Ascending aorta (tissue), 2 donors: ENCODE measurements at regions not wholly inside any gene's neighbourhood (a gene's known extent, or its start where the extent isn't known, plus 50 kb on each side); places are given as distances from the start of the nearest gene placed in this dataset.

Experiments used
- DNase-seq, 2 donors: peaks; one replicate each; pipeline ENCODE4 v3.0.0-alpha.2; 2019; ENCODE audit warnings: low spot score in 2 of 2
- H3K27ac ChIP-seq, 2 donors: fragments of 200-600 bp; sonication (generic); one replicate each; pipeline ENCODE4 v1.5.1; 2016 to 2017; ENCODE audit warnings: mild to moderate bottlenecking in 1 of 2
- H3K27me3 ChIP-seq: fragments of 200-600 bp; sonication (generic); one replicate; pipeline ENCODE4 v1.5.1; 2017
- H3K36me3 ChIP-seq, 2 donors: fragments of 200-600 bp; sonication (generic); one replicate each; pipeline ENCODE4 v1.5.1; 2016
- H3K4me1 ChIP-seq, 2 donors: fragments of 200-600 bp; sonication (generic); one replicate each; pipeline ENCODE4 v1.5.1; 2016 to 2017; ENCODE audit warnings: mild to moderate bottlenecking in 1 of 2
- H3K4me3 ChIP-seq, 2 donors: fragments of 200-600 bp; sonication (generic); one replicate each; pipeline ENCODE4 v1.5.1; 2016 to 2017; ENCODE audit warnings: mild to moderate bottlenecking in 1 of 2
- H3K9me3 ChIP-seq, 2 donors: fragments of 200-600 bp; sonication (generic); one replicate each; pipeline ENCODE4 v1.5.1; 2016
- intact Hi-C: fragments of 100-400 bp; cut with DNase I; formaldehyde crosslinking; loops from one replicate; pipeline ENCODE4 v1.15.1; 2023
- TF ChIP-seq, protein P1 (sequence below), 3 experiments: fragments of 200-600 bp in 2 of 3; fragments of 450-650 bp in 1 of 3; sonication (generic) in 2 of 3; IDR thresholded peaks; one replicate each; pipeline ENCODE4 v1.5.1; 2016 to 2019; ENCODE audit warnings: antibody characterized with exemption in 3 of 3, mild to moderate bottlenecking in 1 of 3, moderate library complexity in 1 of 3

GRCh38 chr2:173578404-173579107, 223.9 kb downstream of the CDCA7 start:
- H3K36me3 ChIP-seq = no peaks in the 10 kb centered on the region
- DNase-seq = no peak
- no peaks in the 10 kb centered on the region for H3K27me3 ChIP-seq
- no peak overlapping the region for H3K27ac ChIP-seq
- H3K4me1 ChIP-seq = no peaks in the 10 kb centered on the region
- TF ChIP-seq, protein P1, sequence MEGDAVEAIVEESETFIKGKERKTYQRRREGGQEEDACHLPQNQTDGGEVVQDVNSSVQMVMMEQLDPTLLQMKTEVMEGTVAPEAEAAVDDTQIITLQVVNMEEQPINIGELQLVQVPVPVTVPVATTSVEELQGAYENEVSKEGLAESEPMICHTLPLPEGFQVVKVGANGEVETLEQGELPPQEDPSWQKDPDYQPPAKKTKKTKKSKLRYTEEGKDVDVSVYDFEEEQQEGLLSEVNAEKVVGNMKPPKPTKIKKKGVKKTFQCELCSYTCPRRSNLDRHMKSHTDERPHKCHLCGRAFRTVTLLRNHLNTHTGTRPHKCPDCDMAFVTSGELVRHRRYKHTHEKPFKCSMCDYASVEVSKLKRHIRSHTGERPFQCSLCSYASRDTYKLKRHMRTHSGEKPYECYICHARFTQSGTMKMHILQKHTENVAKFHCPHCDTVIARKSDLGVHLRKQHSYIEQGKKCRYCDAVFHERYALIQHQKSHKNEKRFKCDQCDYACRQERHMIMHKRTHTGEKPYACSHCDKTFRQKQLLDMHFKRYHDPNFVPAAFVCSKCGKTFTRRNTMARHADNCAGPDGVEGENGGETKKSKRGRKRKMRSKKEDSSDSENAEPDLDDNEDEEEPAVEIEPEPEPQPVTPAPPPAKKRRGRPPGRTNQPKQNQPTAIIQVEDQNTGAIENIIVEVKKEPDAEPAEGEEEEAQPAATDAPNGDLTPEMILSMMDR (IDR thresholded peaks at IDR 0.05) = no peak
- no peak overlapping the region for H3K4me3 ChIP-seq
- intact Hi-C loops = no loop called here
- no peaks in the 10 kb centered on the region for H3K9me3 ChIP-seq

DNA sequence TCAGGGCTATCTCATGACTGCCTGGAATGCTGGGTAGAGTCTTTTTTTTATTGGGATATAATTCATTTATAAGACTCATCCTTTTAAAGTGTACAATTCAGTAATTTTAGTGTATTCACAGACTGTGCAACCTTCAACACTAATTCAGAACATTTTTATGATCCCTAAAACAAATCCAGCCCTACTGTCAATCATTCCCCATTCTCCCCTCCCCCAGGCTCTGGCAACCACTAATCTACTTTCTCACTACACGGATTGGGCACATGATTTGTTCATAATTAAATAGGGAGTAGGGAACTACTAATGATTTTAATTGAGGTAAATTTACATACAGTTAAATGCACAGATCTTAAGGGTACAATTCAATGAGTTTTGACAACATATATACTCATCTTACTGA, 225.7 kb downstream of the CDCA7 start:
- DNase-seq = no peak
- H3K36me3 ChIP-seq = no peaks in the 10 kb centered on the region
- H3K27ac ChIP-seq = no peak overlapping the region

DNA sequence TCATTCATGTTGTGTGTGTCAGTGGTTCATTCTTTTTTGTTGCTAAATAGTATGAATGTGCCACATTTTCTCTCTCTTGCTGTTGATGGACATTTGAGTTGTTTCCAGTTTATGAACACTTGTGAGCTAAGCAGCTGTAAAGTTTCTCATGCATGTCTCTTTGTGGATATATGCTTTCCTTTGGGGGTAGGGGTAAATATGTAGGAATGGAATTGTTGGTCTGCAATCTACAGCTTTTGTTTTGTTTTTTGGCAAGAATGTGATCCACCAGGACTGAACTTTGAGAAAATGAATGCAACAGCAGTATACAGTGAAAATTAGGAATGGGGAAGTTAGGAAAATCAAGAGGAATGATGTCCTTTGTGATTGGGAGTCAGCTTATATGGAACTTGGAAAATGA, 226.3 kb downstream of the CDCA7 start:
- intact Hi-C loops = no loop called here
- H3K36me3 ChIP-seq = no peaks in the 10 kb centered on the region
- DNase-seq = no peak
- H3K27ac ChIP-seq = no peak overlapping the region
- H3K27me3 ChIP-seq = no peaks in the 10 kb centered on the region
- no peaks in the 10 kb centered on the region for H3K9me3 ChIP-seq
- H3K4me1 ChIP-seq = no peaks in the 10 kb centered on the region
- H3K4me3 ChIP-seq = no peak overlapping the region
- TF ChIP-seq, protein P1 (IDR thresholded peaks at IDR 0.05) = no peak

More for the DNA sequence above, 225.7 kb downstream of the CDCA7 start:
- no peaks in the 10 kb centered on the region for H3K4me1 ChIP-seq
- intact Hi-C loops = no loop called here
- no peak overlapping the region for H3K4me3 ChIP-seq
- H3K9me3 ChIP-seq = no peaks in the 10 kb centered on the region
- no peaks in the 10 kb centered on the region for H3K27me3 ChIP-seq
- TF ChIP-seq, protein P1 (IDR thresholded peaks at IDR 0.05) = no peak

DNA sequence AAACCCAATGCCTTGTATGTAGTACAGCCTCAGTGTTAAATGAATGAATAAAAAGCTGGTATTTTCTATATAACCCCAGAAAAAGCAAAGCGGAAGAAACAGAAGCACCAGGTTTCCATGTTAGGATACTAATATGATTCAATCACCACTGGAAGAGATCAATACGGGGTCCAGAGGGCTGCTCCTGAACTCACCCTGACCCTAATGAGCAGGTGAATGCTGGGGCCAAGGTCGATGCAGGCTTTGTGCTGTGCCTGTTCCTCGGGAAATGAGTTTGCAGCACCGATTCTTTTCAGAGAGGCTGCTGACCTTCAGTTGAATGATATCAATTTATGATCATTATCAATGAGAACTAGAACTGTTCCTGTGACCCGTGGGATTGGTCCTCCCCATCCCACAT, 228.5 kb downstream of the CDCA7 start:
- no peak overlapping the region for H3K4me3 ChIP-seq
- TF ChIP-seq, protein P1 (IDR thresholded peaks at IDR 0.05) = no peak
- no peak for DNase-seq
- H3K9me3 ChIP-seq = no peaks in the 10 kb centered on the region
- intact Hi-C loops = no loop called here
- no peaks in the 10 kb centered on the region for H3K4me1 ChIP-seq
- H3K27me3 ChIP-seq = no peaks in the 10 kb centered on the region
- H3K27ac ChIP-seq = no peak overlapping the region
- H3K36me3 ChIP-seq = no peaks in the 10 kb centered on the region

DNA sequence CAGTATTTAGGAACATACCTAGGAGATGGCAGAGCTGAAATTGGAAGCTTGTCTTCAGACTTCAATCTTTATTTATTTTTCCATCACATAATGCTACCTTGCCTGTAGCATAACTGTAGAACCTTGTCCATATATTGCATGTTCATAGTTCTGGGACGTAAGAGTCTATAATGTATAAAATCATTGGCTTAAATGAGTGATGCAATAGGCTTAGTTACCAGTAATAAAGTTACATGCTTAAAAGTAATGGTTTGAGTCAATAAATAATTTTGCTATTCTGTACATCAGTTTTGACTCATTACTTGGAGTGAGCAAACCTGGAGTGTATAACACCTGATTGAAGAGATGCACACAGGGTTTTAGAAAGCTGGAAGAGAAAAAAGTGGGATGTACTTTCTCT, 229.3 kb downstream of the CDCA7 start:
- no peaks in the 10 kb centered on the region for H3K36me3 ChIP-seq
- H3K4me3 ChIP-seq = no peak overlapping the region
- TF ChIP-seq, protein P1 (IDR thresholded peaks at IDR 0.05) = no peak
- H3K27me3 ChIP-seq = no peaks in the 10 kb centered on the region
- intact Hi-C loops = no loop called here
- DNase-seq = no peak
- no peaks in the 10 kb centered on the region for H3K4me1 ChIP-seq
- no peaks in the 10 kb centered on the region for H3K9me3 ChIP-seq
- H3K27ac ChIP-seq = no peak overlapping the region
